Omental fat pad (tissue), 3 donors: ENCODE measurements at regions not wholly inside any gene's neighbourhood (a gene's known extent, or its start where the extent isn't known, plus 50 kb on each side); places are given as distances from the start of the nearest gene placed in this dataset.
"Not testable (repeated sequence)": the region's sequence is repeated elsewhere in the genome, so short reads cannot be mapped to it uniquely, and the experiment has no call there.

Source experiments
- ATAC-seq: fragments of 150-250 bp; one replicate; pipeline ENCODE4 v1.9.1; 2016; ENCODE audit warnings: mild to moderate bottlenecking, moderate library complexity; ENCODE audit not compliant: low FRiP score
- DNase-seq: peaks from one replicate; pipeline ENCODE4 v3.0.0-alpha.2; 2019; ENCODE audit warnings: low spot score
- CTCF ChIP-seq, 3 donors: fragments of 450-650 bp; IDR thresholded peaks; one replicate each; pipeline ENCODE4 v1.5.1; 2016 to 2017; ENCODE audit warnings: antibody characterized with exemption in 3 of 3, mild to moderate bottlenecking in 3 of 3, moderate library complexity in 2 of 3

GRCh38 chr13:54536112-54536511 lies 1507.5 kb downstream of the OLFM4 start:
- no peak for TF ChIP-seq CTCF (IDR thresholded peaks at IDR 0.05)

GRCh38 chr13:54563286-54563685 lies 1534.7 kb downstream of the OLFM4 start:
- no peak for DNase-seq
- no peak for TF ChIP-seq CTCF (IDR thresholded peaks at IDR 0.05)

More at GRCh38 chr13:54536112-54536511, 1507.5 kb downstream of the OLFM4 start:
- ATAC-seq (no peak), DNase-seq (no peak)

GRCh38 chr13:54572037-54572436 lies 1543.4 kb downstream of the OLFM4 start:
- ATAC-seq = not testable (repeated sequence)

More at GRCh38 chr13:54563286-54563685, 1534.7 kb downstream of the OLFM4 start:
- ATAC-seq = no peak

GRCh38 chr13:54573186-54573585 lies 1544.6 kb downstream of the OLFM4 start:
- ATAC-seq (no peak), DNase-seq (no peak)
- TF ChIP-seq CTCF (IDR thresholded peaks at IDR 0.05) = no peak

More at GRCh38 chr13:54572037-54572436, 1543.4 kb downstream of the OLFM4 start:
- not testable (repeated sequence) for DNase-seq

GRCh38 chr13:54574791-54575190 lies 1546.2 kb downstream of the OLFM4 start:
- no peak for TF ChIP-seq CTCF (IDR thresholded peaks at IDR 0.05)
- DNase-seq (no peak), ATAC-seq (no peak)

- no peak for TF ChIP-seq CTCF (IDR thresholded peaks at IDR 0.05)
- DNase-seq = no peak
- no peak for ATAC-seq
Observed at GRCh38 chr13:54591540-54591939, 1562.9 kb downstream of the OLFM4 start.

- no peak for DNase-seq
- no peak for TF ChIP-seq CTCF (IDR thresholded peaks at IDR 0.05)
- no peak for ATAC-seq
Observed at GRCh38 chr13:54592201-54592600, 1563.6 kb downstream of the OLFM4 start.

- no peak for TF ChIP-seq CTCF (IDR thresholded peaks at IDR 0.05)
- ATAC-seq = no peak
- DNase-seq = no peak
Observed at GRCh38 chr13:54593504-54593903, 1564.9 kb downstream of the OLFM4 start.
